ENCODE measurements at regions not wholly inside any gene's neighbourhood (a gene's known extent, or its start where the extent isn't known, plus 50 kb on each side); places are given as distances from the start of the nearest gene placed in this dataset.

DNA sequence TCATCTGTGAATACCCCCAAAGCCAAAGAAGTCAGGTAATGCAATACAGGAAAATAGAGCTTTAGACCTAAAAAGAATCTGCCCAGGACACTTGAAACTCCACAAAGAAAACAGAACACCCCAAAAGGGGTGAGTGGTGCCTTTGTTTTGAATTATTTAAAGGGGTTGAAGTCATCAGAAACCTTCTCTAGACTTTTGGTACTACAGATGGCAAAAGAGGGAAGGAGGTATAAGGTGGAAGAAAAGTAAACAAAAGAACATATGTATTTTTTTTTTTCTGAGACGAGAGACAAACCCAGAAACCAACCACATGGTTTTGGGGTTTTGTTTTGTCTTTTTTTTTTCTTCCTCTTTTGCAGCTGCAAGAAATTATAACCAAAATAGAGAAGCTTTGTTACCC lies 1477.8 kb downstream of the C4orf33 start:
- TF ChIP-seq, protein P1, sequence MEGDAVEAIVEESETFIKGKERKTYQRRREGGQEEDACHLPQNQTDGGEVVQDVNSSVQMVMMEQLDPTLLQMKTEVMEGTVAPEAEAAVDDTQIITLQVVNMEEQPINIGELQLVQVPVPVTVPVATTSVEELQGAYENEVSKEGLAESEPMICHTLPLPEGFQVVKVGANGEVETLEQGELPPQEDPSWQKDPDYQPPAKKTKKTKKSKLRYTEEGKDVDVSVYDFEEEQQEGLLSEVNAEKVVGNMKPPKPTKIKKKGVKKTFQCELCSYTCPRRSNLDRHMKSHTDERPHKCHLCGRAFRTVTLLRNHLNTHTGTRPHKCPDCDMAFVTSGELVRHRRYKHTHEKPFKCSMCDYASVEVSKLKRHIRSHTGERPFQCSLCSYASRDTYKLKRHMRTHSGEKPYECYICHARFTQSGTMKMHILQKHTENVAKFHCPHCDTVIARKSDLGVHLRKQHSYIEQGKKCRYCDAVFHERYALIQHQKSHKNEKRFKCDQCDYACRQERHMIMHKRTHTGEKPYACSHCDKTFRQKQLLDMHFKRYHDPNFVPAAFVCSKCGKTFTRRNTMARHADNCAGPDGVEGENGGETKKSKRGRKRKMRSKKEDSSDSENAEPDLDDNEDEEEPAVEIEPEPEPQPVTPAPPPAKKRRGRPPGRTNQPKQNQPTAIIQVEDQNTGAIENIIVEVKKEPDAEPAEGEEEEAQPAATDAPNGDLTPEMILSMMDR (IDR thresholded peaks at IDR 0.05), result no peak
- no peak for TF ChIP-seq ZFX (IDR thresholded peaks at IDR 0.05; ENCODE audit: borderline replicate concordance)
